GM06990 (cell line): ENCODE measurements at regions not wholly inside any gene's neighbourhood (a gene's known extent, or its start where the extent isn't known, plus 50 kb on each side); places are given as distances from the start of the nearest gene placed in this dataset.

ENCODE experiments used
- DNase-seq: peaks from one replicate; pipeline ENCODE4 v3.0.0-alpha.2; 2011; ENCODE audit not compliant: insufficient read length; ENCODE audit errors: extremely low read depth
- H3K27me3 ChIP-seq: replicated peaks from 2 replicates; pipeline ENCODE4 v1.6.0; 2011; ENCODE audit warnings: low read length; ENCODE audit not compliant: control insufficient read depth, insufficient read depth
- H3K36me3 ChIP-seq: 2 replicates; pipeline ENCODE4 v1.5.1; 2011; ENCODE audit warnings: low read length; ENCODE audit not compliant: control insufficient read depth, insufficient read depth
- H3K4me3 ChIP-seq: replicated peaks from 2 replicates; pipeline ENCODE4 v1.5.1; 2011; ENCODE audit warnings: low read depth, mild to moderate bottlenecking, control low read depth, low read length
- CTCF ChIP-seq: IDR thresholded peaks from 2 replicates; pipeline ENCODE4 v1.5.1; 2011; ENCODE audit warnings: low read length, control low read depth, mild to moderate bottlenecking, inconsistent platforms; ENCODE audit not compliant: insufficient read depth, poor library complexity, severe bottlenecking

- H3K27me3 ChIP-seq, result no peaks in the 10 kb centered on the region; the same call in 1 of the 2 replicates
- no peak for TF ChIP-seq CTCF
- H3K36me3 ChIP-seq, result no peaks in the 10 kb centered on the region
- H3K4me3 ChIP-seq, result no peak overlapping the region
- no peak for DNase-seq
Measured at GRCh38 chr3:187967993-187968392, 186.0 kb upstream of the LPP start.

- no peak overlapping the region for H3K4me3 ChIP-seq
- no peak for DNase-seq
Measured at GRCh38 chr3:187968883-187969580, 184.9 kb upstream of the LPP start.

GRCh38 chr3:187969581-187969950 is 184.4 kb upstream of the LPP start:
- Histone ChIP-seq H3K27me3 (no peaks in the 10 kb centered on the region; the same call in 1 of the 2 replicates), H3K4me3 (no peak overlapping the region), H3K36me3 (no peaks in the 10 kb centered on the region)
- no peak for DNase-seq
- no peak for TF ChIP-seq CTCF

More at GRCh38 chr3:187968883-187969580, 184.9 kb upstream of the LPP start:
- no peak for TF ChIP-seq CTCF
- Histone ChIP-seq H3K27me3 (no peaks in the 10 kb centered on the region; the same call in 1 of the 2 replicates), H3K36me3 (no peaks in the 10 kb centered on the region)

GRCh38 chr3:187970106-187970505 is 183.9 kb upstream of the LPP start:
- Histone ChIP-seq H3K27me3 (no peaks in the 10 kb centered on the region; the same call in 1 of the 2 replicates), H3K4me3 (no peak overlapping the region), H3K36me3 (no peaks in the 10 kb centered on the region)
- TF ChIP-seq CTCF, result no peak
- DNase-seq, result no peak

GRCh38 chr3:187971629-187972028 is 182.3 kb upstream of the LPP start:
- no peak overlapping the region for H3K4me3 ChIP-seq
- TF ChIP-seq CTCF, result no peak
- DNase-seq, result no peak
- no peaks in the 10 kb centered on the region; the same call in 1 of the 2 replicates for H3K27me3 ChIP-seq
- H3K36me3 ChIP-seq, result no peaks in the 10 kb centered on the region

- Histone ChIP-seq H3K27me3 (no peaks in the 10 kb centered on the region; the same call in 1 of the 2 replicates), H3K36me3 (no peaks in the 10 kb centered on the region), H3K4me3 (no peak overlapping the region)
- no peak for TF ChIP-seq CTCF
- no peak for DNase-seq
Measured at GRCh38 chr3:187972454-187972853, 181.5 kb upstream of the LPP start.
